ENCODE measurements at regions not wholly inside any gene's neighbourhood (a gene's known extent, or its start where the extent isn't known, plus 50 kb on each side); places are given as distances from the start of the nearest gene placed in this dataset.
"Not testable (repeated sequence)": the region's sequence is repeated elsewhere in the genome, so short reads cannot be mapped to it uniquely, and the experiment has no call there.

GRCh38 chr10:109264004-109264403 lies 659.3 kb downstream of the XPNPEP1 start:
- DNase-seq, result no peak

DNA sequence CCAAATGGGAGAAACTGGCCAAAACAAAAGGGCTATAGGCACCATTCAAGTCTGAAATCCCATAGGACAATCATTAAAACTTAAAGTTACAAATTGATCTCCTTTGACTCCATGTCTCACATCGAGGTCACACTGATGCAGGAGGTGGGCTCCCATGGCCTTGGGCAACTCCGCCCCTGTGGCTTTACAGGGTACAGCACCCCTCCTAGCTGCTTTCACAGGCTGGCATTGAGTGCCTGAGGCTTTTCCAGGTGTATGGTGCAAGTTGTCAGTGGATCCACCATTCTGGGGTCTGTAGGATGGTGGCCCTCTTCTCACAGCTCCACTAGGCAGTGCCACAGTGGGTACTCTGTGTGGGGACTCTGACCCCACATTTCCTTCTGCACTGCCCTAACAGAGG lies 662.1 kb downstream of the XPNPEP1 start:
- no peak for DNase-seq

DNA sequence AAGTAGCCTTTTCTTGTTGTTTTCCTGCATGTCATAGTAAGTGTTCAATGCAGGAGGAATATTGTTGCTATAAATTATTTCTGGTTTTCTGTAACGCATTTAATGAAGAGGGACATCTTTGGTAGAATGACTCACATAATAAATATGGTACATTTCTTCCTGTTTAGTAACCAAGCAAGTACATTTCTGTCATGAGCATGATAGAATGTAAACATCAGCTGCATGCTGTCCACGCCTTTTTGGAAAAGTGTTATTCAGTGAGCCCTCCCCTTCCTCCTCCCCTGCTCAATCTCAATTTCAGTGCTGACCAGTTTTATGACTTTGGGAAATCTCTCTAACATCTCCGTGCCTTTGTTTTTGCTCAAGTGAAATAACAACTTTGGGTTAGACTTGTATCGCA lies 664.0 kb downstream of the XPNPEP1 start:
- DNase-seq, result no peak

GRCh38 chr10:109253306-109253705 lies 670.0 kb downstream of the XPNPEP1 start:
- no peak for DNase-seq

GRCh38 chr10:109250152-109250551 lies 673.2 kb downstream of the XPNPEP1 start:
- DNase-seq, result no peak

DNA sequence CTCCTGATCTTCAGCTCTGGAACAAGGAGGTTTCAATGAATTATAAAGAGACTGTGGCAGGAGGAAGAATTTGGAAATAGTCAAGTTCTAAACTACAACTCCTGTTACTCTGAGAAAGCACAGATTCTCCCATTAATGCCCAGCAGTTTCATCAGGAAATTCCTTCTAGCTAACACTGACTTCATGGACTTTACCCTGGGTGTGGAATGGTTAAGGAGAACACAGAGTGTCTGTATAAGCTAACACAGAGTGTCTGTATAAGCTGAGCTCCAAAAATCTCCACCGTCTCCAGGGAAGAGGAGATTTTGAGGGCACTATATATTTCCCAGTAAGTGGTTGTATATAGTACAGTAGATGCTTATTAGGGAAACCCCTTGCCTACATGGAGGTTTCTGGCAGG lies 675.5 kb downstream of the XPNPEP1 start:
- no peak for DNase-seq

GRCh38 chr10:109245821-109246220 lies 677.5 kb downstream of the XPNPEP1 start:
- no peak for DNase-seq

- no peak for DNase-seq
These were observed 683.9 kb downstream of the XPNPEP1 start for GRCh38 chr10:109239371-109239770.

DNA sequence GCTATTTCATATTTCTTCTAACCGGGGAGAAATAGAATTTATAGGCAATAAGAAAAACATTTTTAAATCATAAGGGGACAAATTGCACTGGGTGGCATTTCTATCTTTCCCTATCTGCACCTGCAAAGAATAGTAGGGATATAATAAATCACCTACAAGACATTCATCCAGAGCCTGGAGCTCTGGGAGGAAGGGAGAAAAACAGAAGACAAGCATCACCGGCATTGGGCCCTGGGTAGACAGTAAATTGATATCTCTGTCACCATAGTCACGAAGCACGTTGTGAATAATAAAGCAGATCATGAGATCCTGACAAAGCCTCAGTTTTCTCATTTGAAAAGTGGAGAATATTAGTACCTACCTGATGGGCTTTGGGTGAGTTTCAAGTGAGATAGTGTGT lies 685.6 kb downstream of the XPNPEP1 start:
- no peak for DNase-seq

GRCh38 chr10:109237050-109237449 lies 686.3 kb downstream of the XPNPEP1 start:
- no peak for DNase-seq

GRCh38 chr10:109223533-109223932 lies 699.8 kb downstream of the XPNPEP1 start:
- DNase-seq, result not testable (repeated sequence)

DNA sequence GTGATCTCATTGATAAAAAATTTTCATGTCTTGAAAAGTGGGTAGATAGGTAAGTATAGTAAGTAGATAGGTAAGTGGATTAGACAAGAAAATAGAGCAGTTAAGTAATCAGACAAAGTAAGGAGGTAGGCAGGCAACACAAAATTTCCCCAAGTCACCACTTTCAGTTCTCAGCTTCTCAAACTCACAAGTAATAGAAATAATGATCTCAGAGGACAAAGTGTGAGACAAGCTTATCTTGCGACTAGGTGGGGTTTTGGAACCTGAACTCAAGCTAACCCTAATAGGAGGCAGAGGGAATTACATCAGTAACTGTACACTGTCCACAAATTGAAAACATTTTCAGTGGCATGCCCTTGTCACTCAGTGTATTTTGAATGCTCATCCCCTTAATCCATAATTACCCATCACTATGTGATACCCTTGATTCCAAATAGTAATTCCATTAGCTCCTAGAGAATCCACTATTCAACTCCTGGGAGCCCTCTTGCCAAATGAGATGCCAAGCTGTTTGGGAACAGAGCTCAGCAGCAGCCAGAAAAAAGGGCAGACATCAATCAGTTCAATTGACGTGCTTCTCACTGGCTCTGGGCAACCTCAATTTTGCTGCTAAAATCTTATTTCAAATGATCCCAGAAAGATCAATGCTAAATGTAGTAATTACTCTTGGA lies 703.2 kb downstream of the XPNPEP1 start:
- no peak for DNase-seq

GRCh38 chr10:109218207-109218606 lies 705.1 kb downstream of the XPNPEP1 start:
- no peak for DNase-seq

- no peak for DNase-seq
These were observed 707.8 kb downstream of the XPNPEP1 start for GRCh38 chr10:109215291-109216075.

DNA sequence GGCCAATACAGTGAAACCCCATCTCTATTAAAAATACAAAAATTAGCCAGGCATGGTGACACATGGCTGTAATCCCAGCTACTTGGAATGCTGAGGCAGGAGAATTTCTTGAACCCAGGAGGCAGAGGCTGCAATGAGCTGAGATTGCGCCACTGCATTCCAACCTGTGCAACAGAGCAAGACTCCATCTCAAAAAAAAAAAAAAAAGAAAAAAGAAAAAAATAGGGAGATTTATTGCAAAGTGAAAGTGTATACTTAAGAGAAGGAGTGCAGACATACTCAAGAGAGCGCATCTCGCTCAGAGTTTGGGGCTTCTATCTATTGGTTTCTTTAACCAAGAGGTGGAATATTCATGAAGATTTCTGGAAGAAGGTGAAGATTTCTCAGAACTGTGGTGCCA lies 708.4 kb downstream of the XPNPEP1 start:
- not testable (repeated sequence) for DNase-seq

- no peak for DNase-seq
These were observed 716.0 kb downstream of the XPNPEP1 start for GRCh38 chr10:109207361-109207760.

DNA sequence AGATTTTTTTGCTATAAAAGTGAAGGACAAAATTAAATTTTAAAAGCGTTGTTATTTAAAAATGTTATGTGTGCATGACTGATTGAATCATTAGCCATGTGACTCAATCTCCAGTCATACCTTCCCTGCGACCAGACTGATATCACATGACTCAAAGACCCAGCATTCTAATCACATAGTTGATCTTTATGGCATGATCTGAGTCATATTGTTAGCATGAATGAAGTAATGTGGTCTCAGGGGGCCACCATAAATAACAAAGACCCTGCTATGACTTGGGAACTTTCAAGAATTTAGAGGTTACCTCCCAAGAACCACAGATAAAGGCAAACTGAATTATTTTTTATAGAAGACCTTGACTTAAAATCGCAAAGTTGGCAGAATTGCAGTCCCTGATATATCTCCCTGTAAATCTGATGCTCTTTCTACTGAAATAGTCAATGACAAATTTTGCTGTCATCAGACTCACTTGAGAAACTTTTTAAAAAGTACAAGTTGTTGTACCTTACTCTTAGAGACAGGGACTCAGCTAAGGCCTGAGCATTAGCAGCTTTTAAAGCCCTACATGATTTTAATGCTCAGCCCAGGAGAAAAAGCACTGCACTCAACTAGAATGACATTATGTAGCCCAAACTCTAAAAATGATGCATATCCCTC lies 717.3 kb downstream of the XPNPEP1 start:
- no peak for DNase-seq

- DNase-seq, result no peak
These were observed 719.5 kb downstream of the XPNPEP1 start for GRCh38 chr10:109203646-109204353.

GRCh38 chr10:109202111-109202510 lies 721.2 kb downstream of the XPNPEP1 start:
- DNase-seq, result no peak

DNA sequence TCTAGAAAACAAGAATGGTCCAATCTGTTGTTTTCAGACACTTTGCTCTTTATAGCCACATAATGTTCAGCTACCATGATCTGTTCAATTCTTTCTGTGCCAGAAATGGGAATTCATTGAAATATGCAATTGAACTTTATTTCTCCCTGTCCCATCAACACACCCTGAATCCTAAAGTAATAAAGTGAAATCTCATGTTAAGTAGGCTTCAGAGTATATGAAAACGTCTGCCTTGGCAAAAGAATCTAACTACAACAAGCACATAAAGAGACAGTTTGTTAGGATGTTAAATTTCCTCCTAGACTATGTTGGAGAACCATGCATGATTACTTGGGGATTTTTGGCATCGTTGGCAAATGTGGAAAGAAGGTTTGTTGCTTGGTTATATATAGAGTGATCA lies 722.7 kb downstream of the XPNPEP1 start:
- DNase-seq, result no peak

DNA sequence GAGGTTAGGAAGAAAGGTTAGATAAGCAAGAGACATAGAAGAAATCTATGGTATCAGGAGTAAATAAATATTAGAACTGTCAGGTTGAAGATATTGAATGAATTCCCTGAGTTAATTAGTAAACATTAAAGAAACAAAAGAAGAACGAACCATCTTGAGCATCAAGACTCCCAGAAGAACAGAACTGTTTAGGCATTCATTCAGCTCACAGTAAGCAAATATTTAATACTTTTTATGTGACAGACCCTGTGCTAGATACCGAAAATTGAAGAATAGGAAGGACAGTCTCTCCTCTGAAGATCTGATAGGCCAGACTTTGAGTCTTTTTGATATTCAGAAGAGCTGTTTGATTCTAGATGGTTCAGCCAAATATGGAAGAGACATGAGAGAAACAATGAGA lies 731.5 kb downstream of the XPNPEP1 start:
- no peak for DNase-seq

DNA sequence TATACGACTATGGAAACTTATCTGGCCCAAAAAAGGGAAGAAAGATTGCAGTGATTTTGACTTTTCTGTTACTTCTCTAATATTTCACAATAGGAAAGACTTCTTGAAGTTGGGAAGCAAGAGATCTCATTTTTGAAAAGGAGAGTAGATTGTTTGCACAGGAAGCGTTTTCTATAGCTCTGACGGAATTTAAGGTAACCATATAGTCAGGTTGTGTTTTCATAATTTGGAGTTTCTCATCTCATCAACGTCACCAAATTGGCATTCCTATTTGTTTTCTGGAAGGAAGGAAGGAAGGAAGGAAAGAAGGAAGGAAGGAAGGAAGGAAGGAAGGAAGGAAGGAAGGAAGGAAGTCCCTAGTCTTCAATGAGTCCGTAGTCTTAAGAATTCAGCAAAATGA lies 732.0 kb downstream of the XPNPEP1 start:
- DNase-seq, result no peak

- no peak for DNase-seq
These were observed 735.6 kb downstream of the XPNPEP1 start for GRCh38 chr10:109187677-109188076.
